Lower leg skin (tissue), 3 donors: ENCODE measurements at regions not wholly inside any gene's neighbourhood (a gene's known extent, or its start where the extent isn't known, plus 50 kb on each side); places are given as distances from the start of the nearest gene placed in this dataset.

Source experiments
- CTCF ChIP-seq, 3 donors: fragments of 450-650 bp; IDR thresholded peaks; one replicate each; pipeline ENCODE4 v1.5.1; 2016; ENCODE audit warnings: antibody characterized with exemption in 3 of 3, mild to moderate bottlenecking in 3 of 3, moderate library complexity in 2 of 3
- POLR2A ChIP-seq, 2 donors: fragments of 450-650 bp; IDR thresholded peaks; one replicate each; pipeline ENCODE4 v1.6.1; 2016 to 2017; ENCODE audit warnings: antibody characterized with exemption in 2 of 2, mild to moderate bottlenecking in 1 of 2, moderate library complexity in 1 of 2

- TF ChIP-seq CTCF (IDR thresholded peaks at IDR 0.05) (no peak), POLR2A (IDR thresholded peaks at IDR 0.05) (no peak)
These were observed 639.1 kb downstream of the TBC1D22A start for GRCh38 chr22:47401592-47401898.
